SU-DHL-6 (cell line): ENCODE measurements at regions not wholly inside any gene's neighbourhood (a gene's known extent, or its start where the extent isn't known, plus 50 kb on each side); places are given as distances from the start of the nearest gene placed in this dataset.

ENCODE experiments used
- H2AFZ ChIP-seq: fragments of 200-600 bp; sonication (generic); 2 replicates; pipeline ENCODE4 v1.6.1; 2014; ENCODE audit warnings: low read depth, mild to moderate bottlenecking, moderate library complexity, mixed read lengths, antibody characterized with exemption, low read length; ENCODE audit not compliant: severe bottlenecking
- H3F3A ChIP-seq: fragments of 200-600 bp; shearing (Covaris generic); 2 replicates; pipeline ENCODE4 v1.6.0; 2016; ENCODE audit warnings: antibody characterized with exemption, mild to moderate bottlenecking; ENCODE audit not compliant: insufficient read depth
- H3K27ac ChIP-seq: fragments of 200-600 bp; sonication (generic); 2 replicates; pipeline ENCODE4 v1.5.1; 2016; ENCODE audit warnings: low read depth, mild to moderate bottlenecking, low read length, moderate library complexity, mixed read lengths
- H3K27me3 ChIP-seq: fragments of 200-600 bp; sonication (generic), shearing (Covaris generic); 2 replicates; pipeline ENCODE4 v1.6.0; 2014; ENCODE audit warnings: mild to moderate bottlenecking, low read length
- H3K36me3 ChIP-seq: fragments of 200-600 bp; sonication (generic); 2 replicates; pipeline ENCODE4 v1.6.1; 2014; ENCODE audit warnings: mild to moderate bottlenecking, low read length, mixed read lengths
- H3K4me2 ChIP-seq: fragments of 300-600, 200-600 bp; shearing (Covaris generic), sonication (generic); 2 replicates; pipeline ENCODE4 v1.6.0; 2014; ENCODE audit warnings: low read length, low read depth, mild to moderate bottlenecking; ENCODE audit not compliant: poor library complexity, severe bottlenecking
- H3K4me3 ChIP-seq: fragments of 200-600 bp; sonication (generic); 2 replicates; pipeline ENCODE4 v1.5.1; 2014; ENCODE audit warnings: antibody characterized with exemption, low read length, mild to moderate bottlenecking, mixed read lengths; ENCODE audit not compliant: insufficient read depth, poor library complexity, severe bottlenecking
- H3K79me2 ChIP-seq: fragments of 200-600 bp; sonication (generic); 2 replicates; pipeline ENCODE4 v1.6.1; 2014; ENCODE audit warnings: mild to moderate bottlenecking, low read length, moderate library complexity; ENCODE audit not compliant: insufficient read depth
- H3K9ac ChIP-seq: fragments of 200-600 bp; sonication (generic); 2 replicates; pipeline ENCODE4 v1.7.0; 2014; ENCODE audit warnings: mild to moderate bottlenecking, low read length
- H3K9me2 ChIP-seq: fragments of 200-600 bp; sonication (generic); replicated peaks from 2 replicates; pipeline ENCODE4 v1.6.1; 2014; ENCODE audit warnings: low read length; ENCODE audit not compliant: insufficient read depth
- H3K9me3 ChIP-seq: fragments of 200-600 bp; sonication (generic); 2 replicates; pipeline ENCODE4 v1.6.1; 2014; ENCODE audit warnings: low read length, mixed read lengths; ENCODE audit not compliant: insufficient read depth
- H4K20me1 ChIP-seq: fragments of 200-600 bp; sonication (generic); 2 replicates; pipeline ENCODE4 v1.6.1; 2014; ENCODE audit warnings: low read depth, mild to moderate bottlenecking, antibody characterized with exemption, low read length, moderate library complexity, mixed read lengths
- CTCF ChIP-seq: fragments of 200-600 bp; sonication (generic); IDR thresholded peaks from one replicate; pipeline ENCODE4 v1.5.1; 2017; ENCODE audit warnings: antibody characterized with exemption, mild to moderate bottlenecking, low read length, moderate library complexity; ENCODE audit not compliant: insufficient read depth, poor library complexity, severe bottlenecking
- EZH2phosphoT487 ChIP-seq: fragments of 200-600 bp; sonication (generic), shearing (Covaris generic); conservative IDR thresholded peaks from 2 replicates; pipeline ENCODE4 v1.6.1; 2018; ENCODE audit warnings: mild to moderate bottlenecking, antibody characterized with exemption, low read length, moderate library complexity, mixed read lengths

- no peak overlapping the region for H3K27ac ChIP-seq
- no peaks in the 10 kb centered on the region for H4K20me1 ChIP-seq
- H3K4me2 ChIP-seq: no peak overlapping the region
- H3K9ac ChIP-seq: no peak overlapping the region
- no peaks in the 10 kb centered on the region for H3K27me3 ChIP-seq
- no peak overlapping the region for H3K4me3 ChIP-seq
- H3K79me2 ChIP-seq: no peaks in the 10 kb centered on the region
- no peaks in the 10 kb centered on the region for H3K36me3 ChIP-seq
- no peaks in the 10 kb centered on the region for H3K9me3 ChIP-seq
- TF ChIP-seq EZH2phosphoT487: no peak
- peak; percentile 24 for TF ChIP-seq CTCF
- no peaks in the 10 kb centered on the region for H3F3A ChIP-seq
- no peaks in the 10 kb centered on the region for H3K9me2 ChIP-seq
- no peak overlapping the region for H2AFZ ChIP-seq
Observed at GRCh38 chr6:75546381-75546780, 52.8 kb upstream of the FILIP1 start.

GRCh38 chr6:75550544-75551167 is 51.0 kb upstream of the SENP6 start:
- H2AFZ ChIP-seq: no peak overlapping the region
- H3K4me2 ChIP-seq: no peak overlapping the region
- H3K9ac ChIP-seq: no peak overlapping the region
- H3K27me3 ChIP-seq: no peaks in the 10 kb centered on the region
- H4K20me1 ChIP-seq: no peaks in the 10 kb centered on the region
- H3K79me2 ChIP-seq: no peaks in the 10 kb centered on the region
- no peaks in the 10 kb centered on the region for H3K9me3 ChIP-seq
- no peak overlapping the region for H3K27ac ChIP-seq
- H3K9me2 ChIP-seq: no peaks in the 10 kb centered on the region
- no peak overlapping the region for H3K4me3 ChIP-seq
- H3K36me3 ChIP-seq: no peaks in the 10 kb centered on the region
- no peaks in the 10 kb centered on the region for H3F3A ChIP-seq
- TF ChIP-seq CTCF (no peak), EZH2phosphoT487 (no peak)

- no peak overlapping the region for H3K4me3 ChIP-seq
- H3K9me2 ChIP-seq: no peaks in the 10 kb centered on the region
- H3K36me3 ChIP-seq: no peaks in the 10 kb centered on the region
- TF ChIP-seq EZH2phosphoT487: no peak
- no peak for TF ChIP-seq CTCF
- H4K20me1 ChIP-seq: no peaks in the 10 kb centered on the region
- no peaks in the 10 kb centered on the region for H3K27me3 ChIP-seq
- H2AFZ ChIP-seq: no peak overlapping the region
- no peaks in the 10 kb centered on the region for H3K9me3 ChIP-seq
- no peak overlapping the region for H3K27ac ChIP-seq
- no peaks in the 10 kb centered on the region for H3K79me2 ChIP-seq
- no peak overlapping the region for H3K4me2 ChIP-seq
- no peak overlapping the region for H3K9ac ChIP-seq
- no peaks in the 10 kb centered on the region for H3F3A ChIP-seq
Observed at GRCh38 chr6:75551367-75551952, 50.2 kb upstream of the SENP6 start.
